Stimulated activated naive CD8-positive, alpha-beta T cell treated with anti-CD3 and anti-CD28 coated beads, Interleukin-15, amount 100 ng/mL, for 72 hours (primary cell): ENCODE measurements at regions not wholly inside any gene's neighbourhood (a gene's known extent, or its start where the extent isn't known, plus 50 kb on each side); places are given as distances from the start of the nearest gene placed in this dataset.

Experiments
- ATAC-seq: fragments of 150-1000 bp; cut with Tn5 transposase; 2 replicates; pipeline ENCODE4 v1.10.0; 2021; ENCODE audit warnings: mild to moderate bottlenecking, moderate library complexity
- DNase-seq, 2 donors: peaks; one replicate each; pipeline ENCODE4 v3.0.0; 2021 to 2022
- H3K27ac Mint-ChIP-seq, 2 donors: one replicate each; pipeline ENCODE4 v1.8.0; 2022; ENCODE audit warnings: mild to moderate bottlenecking in 2 of 2, mixed read lengths in 2 of 2, moderate library complexity in 2 of 2
- H3K27me3 Mint-ChIP-seq: one replicate; pipeline ENCODE4 v1.8.0; 2022; ENCODE audit warnings: mixed read lengths
- H3K4me1 Mint-ChIP-seq: one replicate; pipeline ENCODE4 v1.8.0; 2022; ENCODE audit warnings: mild to moderate bottlenecking, mixed read lengths
- H3K4me3 Mint-ChIP-seq, 2 donors: one replicate each; pipeline ENCODE4 v1.8.0; 2022; ENCODE audit warnings: mild to moderate bottlenecking in 2 of 2, mixed read lengths in 2 of 2, moderate library complexity in 1 of 2
- H3K9me3 Mint-ChIP-seq, 2 donors: one replicate each; pipeline ENCODE4 v1.8.0; 2022; ENCODE audit warnings: mixed read lengths in 2 of 2

DNA sequence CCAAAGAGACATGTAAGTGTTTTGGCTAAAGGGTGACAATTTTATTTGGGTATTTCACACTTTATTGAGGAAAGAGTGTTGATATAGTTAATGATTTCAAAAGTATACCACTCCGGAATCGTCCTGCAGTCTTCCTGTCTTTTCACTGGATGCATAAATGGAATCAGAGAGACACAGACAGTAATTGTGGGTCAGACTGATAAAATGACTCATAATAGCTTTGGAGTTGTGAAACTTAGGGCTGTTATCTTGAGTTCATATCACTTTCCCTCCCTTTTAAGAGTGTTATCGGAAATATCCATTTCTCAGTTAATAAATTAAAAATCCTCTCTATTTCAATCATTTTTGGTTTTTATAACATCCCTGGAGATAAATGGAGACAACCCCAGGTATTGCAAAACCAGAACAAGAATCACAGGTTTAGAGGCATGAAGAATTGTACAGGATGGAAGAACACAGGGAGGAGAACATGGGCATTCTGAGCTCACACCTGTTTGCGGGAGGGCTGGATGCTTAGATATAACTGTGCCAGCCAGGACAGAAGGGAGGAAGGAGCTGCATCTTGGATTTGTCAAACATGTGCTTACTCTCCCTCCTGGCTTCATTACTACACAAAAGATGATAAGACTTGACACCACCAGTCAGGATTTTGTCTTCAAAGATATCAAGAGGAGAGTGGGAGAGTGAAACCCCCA, 185.4 kb downstream of the LMO4 start:
- DNase-seq (no peak), ATAC-seq (no peak)
- H3K9me3 Mint-ChIP-seq = no peaks in the 10 kb centered on the region
- H3K4me3 Mint-ChIP-seq = no peak overlapping the region
- H3K27ac Mint-ChIP-seq = no peak overlapping the region
- H3K27me3 Mint-ChIP-seq = peaks cover 6% of the 10 kb centered on the region
- no peaks in the 10 kb centered on the region for H3K4me1 Mint-ChIP-seq

DNA sequence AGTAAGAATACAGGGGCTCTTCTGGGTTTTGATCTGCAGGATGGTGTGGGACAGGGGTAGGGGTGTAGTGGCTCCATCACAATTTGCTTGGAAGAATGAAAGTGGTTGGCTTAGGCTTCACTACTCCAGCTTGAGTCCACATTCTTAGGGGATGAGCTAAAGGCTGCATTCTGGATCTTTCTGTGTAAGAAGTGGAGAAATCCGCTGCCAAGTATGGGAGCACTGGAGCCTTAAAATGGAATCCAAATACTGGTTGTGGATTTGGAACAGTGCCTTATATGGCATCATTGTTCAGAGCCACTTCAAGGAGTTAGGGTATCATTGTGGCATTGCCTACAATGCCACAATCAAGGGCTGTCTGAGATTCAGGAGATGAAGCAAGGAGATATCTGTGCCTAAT, 187.1 kb downstream of the LMO4 start:
- Mint-ChIP-seq H3K9me3 (no peaks in the 10 kb centered on the region), H3K27ac (no peak overlapping the region), H3K27me3 (peaks cover 6% of the 10 kb centered on the region), H3K4me3 (no peak overlapping the region), H3K4me1 (no peaks in the 10 kb centered on the region)
- DNase-seq = no peak
- ATAC-seq = no peak

- no peak for ATAC-seq
- no peaks in the 10 kb centered on the region for H3K4me1 Mint-ChIP-seq
- H3K4me3 Mint-ChIP-seq = no peak overlapping the region
- DNase-seq = no peak
- H3K27ac Mint-ChIP-seq = no peak overlapping the region
- H3K9me3 Mint-ChIP-seq = peaks cover 0 to 6% of the 10 kb centered on the region in 2 donors
- peaks cover 6% of the 10 kb centered on the region for H3K27me3 Mint-ChIP-seq
These were observed 190.1 kb downstream of the LMO4 start for GRCh38 chr1:87518794-87519193.

- no peak overlapping the region for H3K4me3 Mint-ChIP-seq
- ATAC-seq (no peak), DNase-seq (no peak)
- H3K27ac Mint-ChIP-seq = no peak overlapping the region
- H3K27me3 Mint-ChIP-seq = no peaks in the 10 kb centered on the region
- peaks cover 0 to 6% of the 10 kb centered on the region in 2 donors for H3K9me3 Mint-ChIP-seq
- H3K4me1 Mint-ChIP-seq = no peaks in the 10 kb centered on the region
These were observed 192.8 kb downstream of the LMO4 start for GRCh38 chr1:87521452-87521851.

DNA sequence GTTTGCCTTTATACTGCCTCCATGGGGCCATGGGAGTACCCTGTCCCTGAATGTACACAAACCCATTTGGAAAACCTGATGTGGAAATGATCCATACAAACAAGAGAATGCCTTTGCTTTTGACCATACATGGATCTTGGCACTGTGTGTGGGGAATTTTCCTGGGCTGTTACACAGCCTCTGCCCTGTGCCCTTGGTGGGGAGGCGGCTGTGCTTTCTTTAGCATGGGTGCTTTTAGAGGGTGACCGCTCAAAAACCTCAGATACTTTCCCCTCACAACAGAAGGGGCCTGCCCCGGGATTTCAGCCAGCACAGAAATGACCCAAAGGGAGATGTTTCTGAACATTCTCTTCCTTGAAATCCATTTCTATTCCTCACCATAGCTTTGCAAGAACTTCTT, 194.8 kb downstream of the LMO4 start:
- no peak for ATAC-seq
- H3K27me3 Mint-ChIP-seq = no peaks in the 10 kb centered on the region
- H3K9me3 Mint-ChIP-seq = peaks cover 0 to 6% of the 10 kb centered on the region in 2 donors
- H3K4me1 Mint-ChIP-seq = no peaks in the 10 kb centered on the region
- H3K27ac Mint-ChIP-seq = no peak overlapping the region
- no peak overlapping the region for H3K4me3 Mint-ChIP-seq
- DNase-seq = no peak

- ATAC-seq (no peak), DNase-seq (no peak)
- Mint-ChIP-seq H3K4me3 (no peak overlapping the region), H3K27me3 (no peaks in the 10 kb centered on the region), H3K9me3 (peaks cover 0 to 6% of the 10 kb centered on the region in 2 donors), H3K4me1 (no peaks in the 10 kb centered on the region), H3K27ac (no peak overlapping the region)
These were observed 195.5 kb downstream of the LMO4 start for GRCh38 chr1:87524021-87524754.

DNA sequence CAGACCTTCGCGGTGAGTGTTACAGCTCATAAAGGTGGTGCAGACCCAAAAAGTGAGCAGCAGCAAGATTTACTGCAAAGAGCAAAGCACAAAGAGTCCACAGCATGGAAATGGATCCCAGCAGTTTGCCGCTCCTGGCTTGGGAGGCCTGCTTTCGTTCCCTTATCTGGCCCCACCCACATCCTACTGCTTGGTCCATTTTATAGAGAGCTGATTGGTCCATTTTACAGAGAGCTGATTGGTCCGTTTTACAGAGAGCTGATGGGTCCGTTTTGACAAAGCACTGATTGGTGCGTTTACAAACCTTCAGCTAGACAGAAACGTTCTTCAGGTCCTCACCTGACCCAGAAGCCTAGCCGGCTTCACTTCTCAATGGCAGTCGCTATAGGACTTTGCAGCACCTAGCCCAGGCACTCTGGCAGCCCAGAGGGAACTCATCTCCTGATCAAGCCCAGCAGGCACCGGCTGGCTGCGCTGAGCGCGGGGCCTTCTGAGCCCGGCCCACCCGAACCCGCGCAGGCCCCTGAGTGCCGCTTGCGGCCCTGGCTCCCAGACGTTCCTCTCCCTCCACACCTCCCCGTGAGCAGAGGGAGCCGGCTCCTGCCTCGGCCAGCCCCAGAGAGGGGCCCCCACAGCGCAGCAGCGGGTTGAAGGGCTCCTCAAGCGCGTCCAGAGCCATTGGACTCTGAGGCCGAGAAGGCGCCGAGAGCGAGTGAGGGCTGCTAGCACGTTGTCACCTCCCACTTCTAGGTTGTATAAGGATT, 200.3 kb downstream of the LMO4 start:
- DNase-seq (no peak), ATAC-seq (no peak)
- H3K4me1 Mint-ChIP-seq = no peaks in the 10 kb centered on the region
- H3K27me3 Mint-ChIP-seq = no peaks in the 10 kb centered on the region
- H3K4me3 Mint-ChIP-seq = no peak overlapping the region
- no peak overlapping the region for H3K27ac Mint-ChIP-seq
- H3K9me3 Mint-ChIP-seq = no peaks in the 10 kb centered on the region

GRCh38 chr1:87530042-87530807, 201.5 kb downstream of the LMO4 start:
- no peak for ATAC-seq
- Mint-ChIP-seq H3K27me3 (no peaks in the 10 kb centered on the region), H3K4me1 (no peaks in the 10 kb centered on the region), H3K27ac (no peak overlapping the region), H3K9me3 (no peaks in the 10 kb centered on the region), H3K4me3 (no peak overlapping the region)
- no peak for DNase-seq

GRCh38 chr1:87535551-87535950, 206.9 kb downstream of the LMO4 start:
- Mint-ChIP-seq H3K9me3 (no peaks in the 10 kb centered on the region), H3K4me1 (no peaks in the 10 kb centered on the region), H3K27me3 (no peaks in the 10 kb centered on the region), H3K4me3 (no peak overlapping the region), H3K27ac (no peak overlapping the region)
- DNase-seq = no peak
- ATAC-seq = no peak

- H3K4me1 Mint-ChIP-seq = no peaks in the 10 kb centered on the region
- ATAC-seq = no peak
- H3K9me3 Mint-ChIP-seq = peaks cover 18 to 24% of the 10 kb centered on the region in 2 donors
- no peak overlapping the region for H3K27ac Mint-ChIP-seq
- H3K4me3 Mint-ChIP-seq = no peak overlapping the region
- DNase-seq = no peak
- no peaks in the 10 kb centered on the region for H3K27me3 Mint-ChIP-seq
These were observed 210.5 kb downstream of the LMO4 start for GRCh38 chr1:87539147-87539546.

DNA sequence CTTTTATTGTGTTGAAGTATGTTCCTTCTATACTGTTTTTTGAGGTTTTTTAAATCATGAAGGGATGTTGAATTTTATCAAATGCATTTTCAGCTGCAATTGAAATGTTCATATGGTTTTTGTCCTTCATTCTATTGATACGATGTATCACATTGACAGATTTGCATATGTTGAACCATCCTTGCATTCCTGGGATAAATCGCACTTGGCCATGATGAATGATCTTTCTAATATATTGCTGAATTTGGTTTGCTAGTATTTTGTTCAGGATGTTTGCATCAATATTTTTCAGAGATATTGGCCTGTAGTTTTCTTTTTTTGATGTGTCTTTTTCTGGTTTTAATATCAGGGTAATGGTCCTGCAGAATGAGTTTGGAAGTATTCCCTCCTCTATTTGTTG, 214.0 kb downstream of the LMO4 start:
- ATAC-seq (no peak), DNase-seq (no peak)
- Mint-ChIP-seq H3K4me3 (no peak overlapping the region), H3K9me3 (peaks cover 40 to 59% of the 10 kb centered on the region in 2 donors), H3K4me1 (no peaks in the 10 kb centered on the region), H3K27ac (no peak overlapping the region), H3K27me3 (no peaks in the 10 kb centered on the region)

DNA sequence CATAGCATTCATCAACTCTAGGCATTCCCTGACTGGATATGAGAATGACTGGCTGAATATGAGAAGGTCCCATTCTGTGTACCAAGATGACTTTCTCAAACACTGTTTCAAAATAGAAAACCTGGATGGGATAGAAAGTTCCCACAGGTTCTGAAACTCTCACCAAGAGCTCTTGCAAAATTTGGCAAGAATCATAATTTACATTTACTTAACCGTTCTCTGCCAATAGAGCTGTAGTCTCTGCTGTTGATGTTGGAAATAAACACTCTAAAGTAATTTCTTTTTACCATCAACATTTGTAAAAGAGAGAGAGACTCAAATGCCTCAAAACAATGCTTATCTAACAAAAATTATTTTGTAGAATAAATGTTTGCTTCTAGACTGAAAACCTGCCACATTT, 221.1 kb downstream of the LMO4 start:
- Mint-ChIP-seq H3K9me3 (peaks cover 16 to 33% of the 10 kb centered on the region in 2 donors), H3K4me3 (no peak overlapping the region), H3K27ac (no peak overlapping the region), H3K4me1 (no peaks in the 10 kb centered on the region), H3K27me3 (no peaks in the 10 kb centered on the region)
- no peak for DNase-seq
- no peak for ATAC-seq

GRCh38 chr1:87553511-87553910, 224.8 kb downstream of the LMO4 start:
- Mint-ChIP-seq H3K27ac (no peak overlapping the region), H3K9me3 (no peaks in the 10 kb centered on the region), H3K4me3 (no peak overlapping the region), H3K4me1 (no peaks in the 10 kb centered on the region), H3K27me3 (no peaks in the 10 kb centered on the region)
- DNase-seq = no peak
- ATAC-seq = no peak

DNA sequence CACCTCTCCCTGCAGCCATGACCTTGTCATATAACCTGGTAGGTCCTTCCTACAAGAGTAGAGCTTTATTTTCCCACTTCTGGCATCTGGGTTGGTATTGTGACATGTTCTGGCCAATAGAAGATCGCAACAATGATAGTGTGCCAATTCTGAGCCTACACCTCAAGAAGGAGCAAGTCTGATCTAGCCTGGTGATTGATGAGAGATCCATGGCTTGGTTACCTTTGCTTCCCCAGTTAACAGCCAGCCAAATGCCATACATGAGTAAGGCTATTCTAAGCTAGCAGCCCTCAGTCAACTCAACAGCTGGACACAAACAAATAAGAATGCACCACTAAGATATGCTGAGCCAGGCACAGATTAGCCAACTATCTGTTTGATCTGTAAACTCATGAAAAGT, 226.7 kb downstream of the LMO4 start:
- DNase-seq (no peak), ATAC-seq (no peak)
- H3K4me1 Mint-ChIP-seq = no peaks in the 10 kb centered on the region
- no peak overlapping the region for H3K4me3 Mint-ChIP-seq
- H3K9me3 Mint-ChIP-seq = no peaks in the 10 kb centered on the region
- no peak overlapping the region for H3K27ac Mint-ChIP-seq
- no peaks in the 10 kb centered on the region for H3K27me3 Mint-ChIP-seq

GRCh38 chr1:87556326-87556725, 227.6 kb downstream of the LMO4 start:
- no peaks in the 10 kb centered on the region for H3K9me3 Mint-ChIP-seq
- no peaks in the 10 kb centered on the region for H3K27me3 Mint-ChIP-seq
- H3K4me3 Mint-ChIP-seq = no peak overlapping the region
- DNase-seq = no peak
- no peak overlapping the region for H3K27ac Mint-ChIP-seq
- no peaks in the 10 kb centered on the region for H3K4me1 Mint-ChIP-seq
- ATAC-seq = no peak
